ENCODE measurements at regions not wholly inside any gene's neighbourhood (a gene's known extent, or its start where the extent isn't known, plus 50 kb on each side); places are given as distances from the start of the nearest gene placed in this dataset.
"Not testable (repeated sequence)": the region's sequence is repeated elsewhere in the genome, so short reads cannot be mapped to it uniquely, and the experiment has no call there.

GRCh38 chr4:26208237-26208994 is 112.4 kb upstream of the RBPJ start:
- H3K36me3 Mint-ChIP-seq (ENCODE audit: low read depth) = peaks cover 2% of the 10 kb centered on the region
- peaks cover 12% of the 10 kb centered on the region for H3K27me3 Mint-ChIP-seq (ENCODE audit: insufficient read depth)
- DNase-seq (ENCODE audit: low spot score) = no peak
- intact Hi-C loops (cut with micrococcal nuclease) = no loop called here
- H3K27ac Mint-ChIP-seq = no peak overlapping the region
- H3K4me3 Mint-ChIP-seq = no peak overlapping the region
- H3K9me3 Mint-ChIP-seq = peaks cover 8% of the 10 kb centered on the region
- H3K4me1 Mint-ChIP-seq (ENCODE audit: low read depth) = peaks cover 34% of the 10 kb centered on the region

GRCh38 chr4:26209378-26209777 is 111.4 kb upstream of the RBPJ start:
- peaks cover 33% of the 10 kb centered on the region for H3K4me1 Mint-ChIP-seq (ENCODE audit: low read depth)
- H3K36me3 Mint-ChIP-seq (ENCODE audit: low read depth); H3K4me3 Mint-ChIP-seq; intact Hi-C loops (cut with micrococcal nuclease); H3K9me3 Mint-ChIP-seq; DNase-seq (ENCODE audit: low spot score); H3K27ac Mint-ChIP-seq: not testable (repeated sequence)
- H3K27me3 Mint-ChIP-seq (ENCODE audit: insufficient read depth) = peaks cover 18% of the 10 kb centered on the region

GRCh38 chr4:26212528-26212927 is 108.3 kb upstream of the RBPJ start:
- peaks cover 16% of the 10 kb centered on the region for H3K27me3 Mint-ChIP-seq (ENCODE audit: insufficient read depth)
- H3K36me3 Mint-ChIP-seq (ENCODE audit: low read depth) = peaks cover 7% of the 10 kb centered on the region
- H3K4me1 Mint-ChIP-seq (ENCODE audit: low read depth) = peaks cover 13% of the 10 kb centered on the region
- intact Hi-C loops (cut with micrococcal nuclease) = no loop called here
- no peak for DNase-seq (ENCODE audit: low spot score)
- no peaks in the 10 kb centered on the region for H3K9me3 Mint-ChIP-seq
- no peak overlapping the region for H3K27ac Mint-ChIP-seq
- H3K4me3 Mint-ChIP-seq = no peak overlapping the region

GRCh38 chr4:26213317-26213716 is 107.5 kb upstream of the RBPJ start:
- H3K9me3 Mint-ChIP-seq = no peaks in the 10 kb centered on the region
- no peak overlapping the region for H3K4me3 Mint-ChIP-seq
- DNase-seq (ENCODE audit: low spot score) = no peak
- peaks cover 12% of the 10 kb centered on the region for H3K4me1 Mint-ChIP-seq (ENCODE audit: low read depth)
- H3K27ac Mint-ChIP-seq = no peak overlapping the region
- intact Hi-C loops (cut with micrococcal nuclease) = no loop called here
- peaks cover 16% of the 10 kb centered on the region for H3K27me3 Mint-ChIP-seq (ENCODE audit: insufficient read depth)
- peaks cover 7% of the 10 kb centered on the region for H3K36me3 Mint-ChIP-seq (ENCODE audit: low read depth)

- intact Hi-C loops (cut with micrococcal nuclease) = no loop called here
- Mint-ChIP-seq H3K27ac (no peak overlapping the region), H3K4me1 (ENCODE audit: low read depth) (peaks cover 19% of the 10 kb centered on the region), H3K27me3 (ENCODE audit: insufficient read depth) (peaks cover 16% of the 10 kb centered on the region), H3K36me3 (ENCODE audit: low read depth) (peaks cover 7% of the 10 kb centered on the region), H3K9me3 (no peaks in the 10 kb centered on the region), H3K4me3 (no peak overlapping the region)
- DNase-seq (ENCODE audit: low spot score) = no peak
Measured at GRCh38 chr4:26214994-26215393, 105.8 kb upstream of the RBPJ start.

GRCh38 chr4:26215725-26216124 is 105.1 kb upstream of the RBPJ start:
- Mint-ChIP-seq H3K36me3 (ENCODE audit: low read depth) (peaks cover 7% of the 10 kb centered on the region), H3K9me3 (no peaks in the 10 kb centered on the region), H3K27me3 (ENCODE audit: insufficient read depth) (peaks cover 14% of the 10 kb centered on the region), H3K4me1 (ENCODE audit: low read depth) (peaks cover 19% of the 10 kb centered on the region), H3K4me3 (no peak overlapping the region), H3K27ac (no peak overlapping the region)
- no peak for DNase-seq (ENCODE audit: low spot score)
- intact Hi-C loops (cut with micrococcal nuclease) = no loop called here

- Mint-ChIP-seq H3K4me1 (ENCODE audit: low read depth) (peaks cover 19% of the 10 kb centered on the region), H3K9me3 (no peaks in the 10 kb centered on the region), H3K27me3 (ENCODE audit: insufficient read depth) (peaks cover 10% of the 10 kb centered on the region), H3K27ac (no peak overlapping the region), H3K36me3 (ENCODE audit: low read depth) (peaks cover 9% of the 10 kb centered on the region), H3K4me3 (no peak overlapping the region)
- intact Hi-C loops (cut with micrococcal nuclease) = no loop called here
- no peak for DNase-seq (ENCODE audit: low spot score)
Measured at GRCh38 chr4:26217481-26217880, 103.3 kb upstream of the RBPJ start.

- Mint-ChIP-seq H3K27ac (no peak overlapping the region), H3K4me3 (no peak overlapping the region), H3K27me3 (ENCODE audit: insufficient read depth) (peaks cover 10% of the 10 kb centered on the region), H3K9me3 (no peaks in the 10 kb centered on the region), H3K4me1 (ENCODE audit: low read depth) (peaks cover 18% of the 10 kb centered on the region), H3K36me3 (ENCODE audit: low read depth) (peaks cover 9% of the 10 kb centered on the region)
- intact Hi-C loops (cut with micrococcal nuclease) = no loop called here
- no peak for DNase-seq (ENCODE audit: low spot score)
Measured at GRCh38 chr4:26217961-26218676, 102.7 kb upstream of the RBPJ start.

GRCh38 chr4:26218677-26219605 is 101.9 kb upstream of the RBPJ start:
- Mint-ChIP-seq H3K4me3 (no peak overlapping the region), H3K36me3 (ENCODE audit: low read depth) (peaks cover 3% of the 10 kb centered on the region), H3K27me3 (ENCODE audit: insufficient read depth) (peaks cover 2% of the 10 kb centered on the region), H3K9me3 (no peaks in the 10 kb centered on the region), H3K4me1 (ENCODE audit: low read depth) (peaks cover 10% of the 10 kb centered on the region), H3K27ac (no peak overlapping the region)
- intact Hi-C loops (cut with micrococcal nuclease) = no loop called here
- DNase-seq (ENCODE audit: low spot score) = no peak

GRCh38 chr4:26220696-26221095 is 100.1 kb upstream of the RBPJ start:
- Mint-ChIP-seq H3K36me3 (ENCODE audit: low read depth) (peaks cover 4% of the 10 kb centered on the region), H3K9me3 (no peaks in the 10 kb centered on the region), H3K4me1 (ENCODE audit: low read depth) (peaks cover 7% of the 10 kb centered on the region), H3K4me3 (no peak overlapping the region), H3K27me3 (ENCODE audit: insufficient read depth) (no peaks in the 10 kb centered on the region), H3K27ac (no peak overlapping the region)
- no peak for DNase-seq (ENCODE audit: low spot score)
- intact Hi-C loops (cut with micrococcal nuclease) = no loop called here

- no peaks in the 10 kb centered on the region for H3K27me3 Mint-ChIP-seq (ENCODE audit: insufficient read depth)
- intact Hi-C loops (cut with micrococcal nuclease) = no loop called here
- no peak overlapping the region for H3K4me3 Mint-ChIP-seq
- H3K9me3 Mint-ChIP-seq = no peaks in the 10 kb centered on the region
- peaks cover 7% of the 10 kb centered on the region for H3K4me1 Mint-ChIP-seq (ENCODE audit: low read depth)
- no peak for DNase-seq (ENCODE audit: low spot score)
- H3K36me3 Mint-ChIP-seq (ENCODE audit: low read depth) = peaks cover 4% of the 10 kb centered on the region
- H3K27ac Mint-ChIP-seq = no peak overlapping the region
Measured at GRCh38 chr4:26223155-26223554, 97.7 kb upstream of the RBPJ start.

GRCh38 chr4:26226629-26227376 is 94.0 kb upstream of the RBPJ start:
- H3K9me3 Mint-ChIP-seq = no peaks in the 10 kb centered on the region

More at GRCh38 chr4:26226629-26227376, 94.0 kb upstream of the RBPJ start:
- Mint-ChIP-seq H3K4me3 (no peak overlapping the region), H3K27ac (no peak overlapping the region), H3K36me3 (ENCODE audit: low read depth) (peaks cover 2% of the 10 kb centered on the region), H3K4me1 (ENCODE audit: low read depth) (no peaks in the 10 kb centered on the region), H3K27me3 (ENCODE audit: insufficient read depth) (no peaks in the 10 kb centered on the region)
- intact Hi-C loops (cut with micrococcal nuclease) = no loop called here
- DNase-seq (ENCODE audit: low spot score) = no peak
